ENCODE measurements at regions not wholly inside any gene's neighbourhood (a gene's known extent, or its start where the extent isn't known, plus 50 kb on each side); places are given as distances from the start of the nearest gene placed in this dataset.
"Not testable (repeated sequence)": the region's sequence is repeated elsewhere in the genome, so short reads cannot be mapped to it uniquely, and the experiment has no call there.

DNA sequence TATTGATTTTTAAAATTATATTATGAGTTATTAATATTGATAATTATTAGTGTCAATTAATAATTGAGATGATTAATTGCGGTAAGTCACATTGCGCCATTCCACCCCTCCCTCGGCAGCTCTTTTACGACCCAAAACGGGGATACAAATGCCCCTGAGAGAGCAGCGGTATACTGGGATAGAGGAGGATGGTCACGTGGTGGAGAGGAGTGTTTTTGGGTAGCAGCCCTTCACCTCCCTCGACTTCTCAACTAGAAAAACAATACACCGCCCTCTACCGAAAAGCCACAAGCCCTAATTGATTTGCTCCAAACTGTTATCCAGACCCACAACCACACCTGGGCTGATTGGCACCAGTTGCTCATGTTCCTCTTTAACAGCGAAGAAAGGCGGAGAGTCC, 71.0 kb downstream of the DAPL1 start:
- not testable (repeated sequence) for DNase-seq

DNA sequence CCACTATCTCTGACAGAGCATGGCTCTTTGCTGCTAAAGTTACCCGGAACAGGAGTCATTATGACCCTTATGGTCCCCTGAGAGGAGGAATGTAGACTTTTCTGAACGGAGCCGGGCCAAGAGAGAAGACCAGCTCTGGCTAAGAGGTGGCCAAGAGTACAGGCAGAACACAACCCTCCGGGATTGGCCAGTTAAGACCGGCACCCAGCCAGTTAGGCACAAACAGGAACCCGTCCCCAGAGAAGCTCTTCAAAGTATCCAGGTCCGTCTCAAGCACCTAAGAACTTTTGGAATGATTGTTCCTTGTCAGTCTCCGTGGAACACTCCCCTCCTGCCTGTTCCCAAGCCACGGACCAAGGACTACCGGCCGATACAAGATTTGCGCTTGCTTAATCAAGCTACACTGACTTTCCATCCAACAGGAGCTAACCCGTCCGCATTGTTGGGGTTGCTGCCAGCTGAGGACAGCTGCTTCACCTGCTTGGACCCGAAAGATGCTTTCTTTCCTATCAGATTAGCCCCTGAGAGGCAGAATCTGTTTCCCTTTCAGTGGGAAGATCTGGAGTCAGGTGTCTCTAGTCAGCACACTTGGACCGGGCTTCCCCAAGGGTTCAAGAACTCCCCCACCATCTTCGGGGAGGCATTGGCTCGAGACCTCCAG, 72.5 kb downstream of the DAPL1 start:
- DNase-seq: not testable (repeated sequence)

DNA sequence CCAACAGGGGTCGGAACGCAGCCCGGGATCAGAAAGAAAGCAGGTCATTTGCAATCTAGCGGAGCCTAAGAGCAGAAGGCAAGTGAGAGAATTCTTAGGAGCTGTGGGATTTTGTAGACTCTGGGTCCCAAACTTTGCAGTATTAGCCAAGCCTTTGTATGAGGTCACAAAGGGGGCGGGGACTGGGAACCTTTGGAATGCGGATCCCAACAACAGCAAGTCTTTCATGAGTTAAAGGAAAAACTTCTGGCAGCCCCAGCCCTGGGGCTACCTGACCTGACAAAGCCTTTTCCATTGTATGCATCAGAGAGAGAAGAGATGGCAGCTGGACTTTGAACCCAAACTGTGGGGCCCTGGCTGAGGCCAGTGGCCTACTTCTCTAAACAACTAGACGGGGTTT, 73.3 kb downstream of the DAPL1 start:
- not testable (repeated sequence) for DNase-seq

GRCh38 chr2:158869122-158869521, 74.0 kb downstream of the DAPL1 start:
- DNase-seq: not testable (repeated sequence)

DNA sequence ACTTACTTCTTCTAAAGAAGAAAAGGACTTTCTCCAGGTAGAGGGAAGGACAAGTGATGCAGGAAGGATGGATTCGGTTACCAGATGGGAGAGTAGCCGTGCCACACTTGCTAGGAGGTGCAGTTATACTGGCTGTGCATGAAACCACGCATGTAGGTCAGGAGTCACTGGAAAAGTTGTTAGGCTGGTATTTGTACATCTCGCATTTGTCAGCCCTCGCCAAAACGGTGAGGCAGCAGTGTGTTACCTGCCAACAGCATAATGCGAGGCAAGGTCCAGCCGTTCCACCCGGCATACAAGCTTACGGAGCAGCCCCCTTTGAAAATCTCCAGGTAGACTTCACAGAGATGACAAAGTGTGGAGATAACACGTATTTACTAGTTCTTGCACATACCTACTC, 74.5 kb downstream of the DAPL1 start:
- DNase-seq: not testable (repeated sequence)

- DNase-seq: no peak
These were observed 82.9 kb downstream of the DAPL1 start for GRCh38 chr2:158878003-158878402.

DNA sequence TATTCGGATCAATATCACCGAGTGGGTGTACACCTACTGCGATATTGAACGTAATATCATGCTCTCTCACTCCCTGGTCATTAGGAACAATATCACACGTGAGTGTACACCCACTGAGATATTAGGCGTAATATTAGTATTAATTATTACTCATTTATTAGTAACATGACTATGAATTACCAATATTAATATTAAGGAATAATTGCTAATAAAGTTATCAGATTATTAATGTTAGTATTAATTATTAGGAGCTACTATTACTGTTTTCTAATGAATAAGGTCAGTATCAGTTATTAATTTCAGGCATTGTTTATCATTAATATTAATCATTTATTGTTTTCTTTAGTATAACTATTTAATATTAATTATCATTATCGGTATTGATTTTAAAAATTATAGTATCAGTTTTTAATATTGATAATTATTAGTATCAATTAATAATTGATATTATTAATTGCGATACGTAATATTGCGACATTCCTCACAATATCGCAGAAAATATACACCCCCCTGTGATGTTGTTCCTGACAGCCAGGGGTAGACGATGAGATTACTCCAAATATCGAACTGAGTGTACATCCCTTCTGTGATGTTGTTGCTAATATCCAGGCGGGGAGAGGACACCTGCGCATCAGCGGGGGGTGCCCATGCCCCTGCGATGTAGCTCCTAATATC, 84.2 kb downstream of the DAPL1 start:
- no peak for DNase-seq

DNA sequence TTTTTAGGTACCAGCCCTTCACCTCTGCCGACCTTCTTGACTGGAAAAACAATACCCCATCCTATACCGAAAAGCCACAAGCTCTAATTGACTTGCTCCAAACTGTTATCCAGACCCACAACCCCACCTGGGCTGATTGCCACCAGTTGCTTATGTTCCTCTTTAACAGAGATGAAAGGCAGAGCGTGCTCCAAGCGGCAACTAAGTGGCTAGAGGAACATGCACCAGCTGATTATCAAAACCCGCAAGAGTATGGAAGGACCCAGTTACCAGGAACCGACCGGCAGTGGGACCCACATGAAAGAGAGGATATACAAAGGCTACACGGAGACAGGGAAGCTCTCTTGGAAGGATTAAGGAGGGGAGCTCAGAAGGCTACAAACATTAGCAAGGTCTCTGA, 86.1 kb upstream of the TANC1 start:
- no peak for DNase-seq

GRCh38 chr2:158884552-158884951, 83.9 kb upstream of the TANC1 start:
- not testable (repeated sequence) for DNase-seq

- DNase-seq: not testable (repeated sequence)
These were observed 83.3 kb upstream of the TANC1 start for GRCh38 chr2:158885018-158885678.

DNA sequence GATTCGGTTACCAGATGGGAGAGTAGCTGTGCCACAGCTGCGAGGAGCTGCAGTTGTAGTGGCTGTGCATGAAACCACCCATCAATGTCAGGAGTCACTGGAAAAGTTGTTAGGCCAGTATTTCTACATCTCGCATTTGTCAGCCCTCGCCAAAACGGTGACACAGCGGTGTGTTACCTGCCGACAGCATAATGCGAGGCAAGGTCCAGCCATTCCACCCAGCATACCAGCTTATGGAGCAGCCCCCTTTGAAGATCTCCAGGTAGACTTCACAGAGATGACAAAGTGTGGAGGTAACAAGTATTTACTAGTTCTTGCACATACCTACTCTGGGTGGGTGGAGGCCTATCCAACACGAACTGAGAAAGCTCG, 82.8 kb upstream of the TANC1 start:
- DNase-seq: not testable (repeated sequence)

GRCh38 chr2:158889135-158889853, 79.1 kb upstream of the TANC1 start:
- no peak for DNase-seq

DNA sequence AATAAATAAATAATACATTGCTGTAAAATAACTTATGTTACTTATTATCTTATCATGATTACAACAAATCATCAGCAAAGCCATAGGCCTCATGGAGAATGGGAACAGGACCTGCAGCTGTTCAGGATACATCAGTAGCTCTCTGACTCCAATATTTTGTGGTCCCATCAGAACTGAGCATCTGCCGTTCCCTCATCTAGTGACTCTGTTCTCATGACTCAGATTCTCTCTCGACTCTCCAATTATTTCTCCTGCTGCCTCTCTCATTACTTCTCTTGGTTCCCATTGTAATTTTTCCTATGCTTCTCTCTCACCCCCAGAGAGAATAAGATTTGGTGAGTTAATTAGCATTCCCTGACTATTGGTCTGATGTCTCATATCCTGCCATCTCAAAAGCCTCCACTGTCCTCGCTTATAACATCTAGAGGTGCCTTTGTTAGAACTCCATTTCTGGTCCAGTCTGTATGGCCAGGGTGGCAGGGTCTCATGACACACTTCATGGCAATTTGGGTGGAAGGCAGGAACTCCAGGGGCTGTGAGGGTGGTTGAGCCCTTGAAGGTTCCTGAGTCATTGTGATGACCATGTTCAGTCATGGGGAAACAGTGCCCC, 78.0 kb upstream of the TANC1 start:
- no peak for DNase-seq

DNA sequence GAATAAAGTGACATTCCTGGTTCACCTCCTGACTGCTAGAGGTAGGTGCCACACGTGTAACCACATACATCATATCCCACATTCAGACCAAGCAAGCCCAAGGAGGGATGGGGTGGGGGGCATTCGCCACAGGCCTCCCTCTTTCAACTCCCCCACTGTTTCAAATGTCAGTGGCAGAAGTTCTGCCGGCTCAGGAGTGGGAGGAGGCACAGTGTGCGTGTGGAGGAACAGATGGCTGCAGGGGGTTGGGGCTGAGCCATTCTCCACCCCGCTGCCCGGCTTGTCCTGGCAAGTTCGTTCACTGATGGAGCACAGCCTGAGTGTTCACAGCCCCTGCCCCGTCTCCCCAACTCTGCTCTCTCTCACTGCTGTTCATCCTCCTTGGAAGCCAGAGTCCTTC, 75.4 kb upstream of the TANC1 start:
- peak; percentile 25 for DNase-seq

DNA sequence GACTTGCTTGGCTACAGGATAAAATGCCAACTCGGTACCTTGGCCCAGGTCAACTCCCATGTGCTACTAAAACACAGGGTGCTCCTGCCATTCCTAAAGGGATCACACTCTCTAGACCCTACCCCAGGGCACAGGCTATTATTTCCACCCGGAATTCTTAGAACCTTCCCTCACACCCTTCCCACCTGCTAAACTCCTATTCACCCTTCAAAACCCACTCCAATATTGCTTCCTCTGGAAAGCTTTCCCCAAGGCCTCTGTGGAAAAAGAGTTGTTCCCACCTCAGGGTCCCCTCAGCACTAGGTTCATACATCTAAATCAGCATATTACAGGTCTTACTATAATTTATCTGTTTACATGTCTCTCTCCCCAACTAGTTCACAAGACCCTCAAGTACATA, 75.0 kb upstream of the TANC1 start:
- DNase-seq: no peak

DNA sequence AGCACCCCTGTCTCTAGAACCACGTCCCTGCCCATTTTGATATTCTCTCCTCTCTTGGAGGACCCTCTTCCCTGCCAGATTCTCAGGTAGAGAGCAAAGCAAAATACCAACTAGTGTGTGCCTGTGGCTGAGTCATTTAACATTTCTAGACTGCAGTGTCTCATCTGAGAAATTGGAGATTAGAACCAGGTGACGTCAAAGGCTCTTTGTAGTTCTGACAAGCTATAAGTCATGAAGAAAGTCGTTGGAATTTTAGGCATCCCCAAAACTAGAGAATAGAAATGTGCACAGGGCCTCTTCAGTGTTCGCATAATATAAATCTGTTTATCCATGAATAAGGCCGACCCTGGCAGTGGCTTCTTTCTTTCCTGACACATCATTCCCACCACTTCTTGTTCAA, 74.4 kb upstream of the TANC1 start:
- DNase-seq: no peak

GRCh38 chr2:158894572-158894971, 73.9 kb upstream of the TANC1 start:
- no peak for DNase-seq

DNA sequence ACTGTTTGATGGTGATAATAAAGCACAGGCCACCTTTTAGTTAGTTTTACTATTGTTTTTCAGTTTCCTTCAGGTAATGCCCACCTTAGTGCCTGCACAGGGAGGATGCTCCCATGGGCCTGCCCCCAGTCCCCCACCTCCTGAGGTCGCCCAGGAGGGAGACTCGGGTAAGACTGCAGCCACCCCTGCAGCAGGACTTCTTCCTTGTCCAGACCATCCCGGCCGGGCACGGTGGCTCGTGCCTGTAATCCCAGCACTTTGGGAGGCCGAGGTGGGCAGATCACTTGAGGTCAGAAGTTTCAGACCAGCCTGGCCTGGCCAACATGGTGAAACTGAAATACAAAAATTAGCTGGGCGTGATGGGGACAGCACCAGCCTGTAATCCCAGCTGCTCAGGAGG, 68.1 kb upstream of the TANC1 start:
- DNase-seq: no peak

DNA sequence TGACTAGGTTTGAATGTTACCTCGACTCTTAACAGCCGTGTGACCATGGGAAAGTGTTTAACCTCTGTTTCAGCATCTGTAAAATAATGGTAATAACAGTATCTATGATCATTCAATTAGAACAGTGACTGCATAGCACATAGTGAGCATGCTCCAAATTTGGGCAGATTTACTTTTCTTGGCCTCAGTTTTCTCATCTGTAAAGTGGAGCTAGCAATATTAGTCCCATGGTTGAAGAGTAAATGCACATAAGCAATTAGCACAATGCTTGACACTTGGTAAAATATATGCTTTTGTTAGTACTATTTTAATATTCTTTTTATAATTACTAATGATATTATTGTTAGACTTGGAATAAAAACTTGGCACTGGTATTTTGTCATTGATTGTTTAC, 66.4 kb upstream of the TANC1 start:
- no peak for DNase-seq

GRCh38 chr2:158903711-158904405, 64.6 kb upstream of the TANC1 start:
- no peak for DNase-seq

DNA sequence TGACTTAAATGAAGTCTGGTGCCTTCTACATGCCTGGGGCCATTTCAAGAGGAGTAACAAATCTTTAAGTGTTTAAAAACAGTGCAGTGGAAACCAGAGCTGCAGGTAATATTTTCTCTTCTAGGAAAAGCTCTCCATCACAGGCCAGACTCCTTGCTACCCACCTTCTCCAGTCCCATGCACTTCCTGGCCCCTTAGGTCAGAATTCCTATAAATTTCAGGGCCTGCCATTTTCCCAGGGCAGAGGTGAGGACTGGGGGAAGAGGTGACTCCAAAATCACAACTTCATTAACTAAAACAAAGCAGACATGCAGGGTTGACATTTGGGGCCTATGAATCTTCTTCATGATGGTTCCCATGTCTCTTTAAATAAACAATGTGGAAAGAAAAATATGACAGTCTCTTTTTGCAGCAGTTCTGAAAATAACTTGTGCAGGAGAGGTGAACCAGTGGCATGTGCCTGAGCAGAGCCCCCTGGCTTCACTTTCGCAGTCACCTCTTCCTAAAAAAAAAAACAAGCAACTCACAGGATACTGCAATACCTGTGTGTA, 63.7 kb upstream of the TANC1 start:
- DNase-seq: no peak

DNA sequence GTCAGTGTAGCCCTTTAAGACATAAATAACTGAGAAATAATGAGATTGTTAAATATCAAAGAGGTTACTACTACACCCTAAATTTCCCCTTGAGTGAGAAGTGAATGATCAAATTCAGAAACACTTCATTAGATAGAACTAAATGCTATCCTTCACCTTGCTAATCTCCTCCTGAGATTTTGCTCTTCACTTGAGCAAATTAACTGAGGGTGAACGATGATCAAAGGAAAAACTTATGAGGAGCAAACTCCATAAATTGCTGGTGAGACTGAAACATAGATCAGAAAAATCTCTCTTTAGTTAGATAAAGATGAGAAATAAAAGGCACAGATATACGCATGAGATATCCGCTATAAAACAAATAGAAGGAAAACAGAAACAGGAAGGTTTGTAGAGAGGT, 63.1 kb upstream of the TANC1 start:
- no peak for DNase-seq
